C4-2B (cell line): ENCODE measurements at regions not wholly inside any gene's neighbourhood (a gene's known extent, or its start where the extent isn't known, plus 50 kb on each side); places are given as distances from the start of the nearest gene placed in this dataset.

Source experiments
- CTCF ChIP-seq: fragments of 450-650 bp; conservative IDR thresholded peaks from 2 replicates; pipeline ENCODE4 v1.5.1; 2017; ENCODE audit warnings: mild to moderate bottlenecking
- ZFX ChIP-seq: fragments of 450-650 bp; IDR thresholded peaks from 2 replicates; pipeline ENCODE4 v1.6.1; 2017

- TF ChIP-seq CTCF (no peak), ZFX (no peak)
These were observed 54.4 kb upstream of the SDK1 start for GRCh38 chr7:3246651-3247050.
